ENCODE measurements at regions not wholly inside any gene's neighbourhood (a gene's known extent, or its start where the extent isn't known, plus 50 kb on each side); places are given as distances from the start of the nearest gene placed in this dataset.
"Not testable (repeated sequence)": the region's sequence is repeated elsewhere in the genome, so short reads cannot be mapped to it uniquely, and the experiment has no call there.

DNA sequence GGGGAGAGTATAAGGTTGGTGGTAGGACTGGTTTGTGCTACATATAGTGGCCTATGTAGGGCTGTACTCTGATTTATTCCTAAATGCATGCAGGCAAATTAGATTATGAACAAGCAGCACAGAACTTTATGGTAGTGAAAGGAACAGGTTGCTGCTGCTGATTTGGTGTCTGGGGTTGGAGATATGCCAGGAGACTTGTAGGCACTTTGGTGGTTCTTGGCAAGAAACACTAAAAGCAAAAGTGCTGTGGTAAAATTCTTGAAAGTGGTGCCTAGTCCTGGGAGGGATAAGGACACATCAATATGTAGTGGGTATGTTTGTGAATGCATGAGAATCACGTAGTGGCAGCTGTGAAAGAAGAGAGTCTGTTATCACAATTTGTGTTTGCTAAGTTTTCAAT is 2126.0 kb downstream of the TP53TG3F start:
- no peak overlapping the region for H3K27ac Mint-ChIP-seq
- no peaks in the 10 kb centered on the region for H3K4me1 Mint-ChIP-seq
- no peaks in the 10 kb centered on the region for H3K36me3 Mint-ChIP-seq
- H3K27me3 Mint-ChIP-seq = no peaks in the 10 kb centered on the region
- H3K4me3 Mint-ChIP-seq = no peak overlapping the region
- DNase-seq = no peak
- H3K9me3 Mint-ChIP-seq = peaks cover 13% of the 10 kb centered on the region

DNA sequence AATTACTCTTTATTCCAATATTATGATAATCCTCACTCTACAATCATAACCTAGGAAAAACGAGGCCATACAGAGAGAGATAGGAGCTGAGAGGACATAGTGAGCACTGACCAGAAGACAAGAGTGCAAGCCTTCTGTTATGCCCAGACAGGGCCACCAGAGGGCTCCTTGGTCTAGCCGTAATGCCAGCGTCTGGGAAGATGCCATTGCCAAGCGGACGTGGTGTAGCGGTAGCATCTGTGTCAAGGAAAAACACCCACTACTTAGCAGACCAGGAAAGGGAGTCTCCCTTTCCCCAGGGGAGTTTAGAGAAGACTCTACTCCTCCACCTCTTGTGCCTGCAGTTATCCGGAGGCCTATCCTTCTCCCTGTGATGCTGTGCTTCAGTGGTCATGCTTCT is 2131.5 kb downstream of the TP53TG3F start:
- DNase-seq, H3K27ac Mint-ChIP-seq, H3K4me1 Mint-ChIP-seq, H3K4me3 Mint-ChIP-seq, H3K27me3 Mint-ChIP-seq, H3K36me3 Mint-ChIP-seq: not testable (repeated sequence)
- H3K9me3 Mint-ChIP-seq = peaks cover 17% of the 10 kb centered on the region

DNA sequence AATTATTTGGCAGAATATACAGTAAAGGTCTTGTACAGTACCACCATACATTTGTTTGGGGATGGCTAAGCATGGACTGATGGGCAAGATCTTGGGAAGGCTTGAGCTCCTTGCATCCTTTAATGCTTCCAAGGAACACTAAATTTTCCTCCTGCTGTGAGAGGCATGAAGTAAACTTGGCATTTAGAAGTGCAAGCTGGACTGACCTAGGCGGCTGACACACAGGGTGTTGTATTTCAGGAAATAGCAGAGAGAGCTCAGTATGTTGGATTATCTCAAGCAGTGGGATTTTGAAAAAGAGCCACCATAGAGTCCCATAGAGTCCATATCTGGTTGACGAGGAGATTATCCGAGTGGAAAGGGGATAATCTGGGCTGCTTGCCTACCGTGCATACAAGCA is 2137.1 kb downstream of the TP53TG3F start:
- Mint-ChIP-seq H3K4me3 (no peak overlapping the region), H3K36me3 (no peaks in the 10 kb centered on the region), H3K9me3 (peaks cover 20% of the 10 kb centered on the region), H3K4me1 (no peaks in the 10 kb centered on the region), H3K27ac (no peak overlapping the region), H3K27me3 (no peaks in the 10 kb centered on the region)
- no peak for DNase-seq

DNA sequence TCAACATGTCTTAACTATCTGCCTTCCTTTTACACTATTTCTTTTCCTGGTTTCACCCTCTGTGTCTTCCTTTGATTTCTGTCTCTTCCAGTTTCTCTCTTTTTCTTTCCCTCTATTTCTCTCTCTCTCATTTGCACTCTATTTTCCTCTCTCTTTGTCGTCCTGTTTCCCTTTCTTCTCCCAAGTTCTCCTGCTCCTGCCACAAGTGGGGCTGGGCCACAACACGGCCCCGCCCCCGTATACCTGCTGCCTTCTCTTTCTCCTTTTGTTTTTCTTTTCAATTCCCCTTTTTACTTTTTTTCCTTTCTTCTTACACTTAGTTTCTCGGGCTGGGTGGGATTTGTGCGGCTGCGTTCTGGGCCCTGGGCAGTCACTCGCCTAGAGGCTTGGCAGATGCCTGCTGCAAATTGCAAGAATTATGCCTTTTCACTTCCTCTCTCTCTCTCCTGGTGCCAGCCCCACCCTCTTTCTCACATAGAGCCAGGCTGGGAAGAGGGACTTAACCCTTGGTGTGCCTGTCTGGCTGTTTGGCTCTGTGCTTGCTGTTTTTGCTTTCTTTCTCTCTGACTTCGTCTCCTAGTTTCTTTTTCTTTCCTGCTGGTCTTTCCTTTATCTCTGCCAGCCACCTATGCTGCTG is 2139.4 kb downstream of the TP53TG3F start:
- H3K9me3 Mint-ChIP-seq = peaks cover 15% of the 10 kb centered on the region
- no peaks in the 10 kb centered on the region for H3K4me1 Mint-ChIP-seq
- no peak for DNase-seq
- no peak overlapping the region for H3K4me3 Mint-ChIP-seq
- H3K36me3 Mint-ChIP-seq = no peaks in the 10 kb centered on the region
- no peaks in the 10 kb centered on the region for H3K27me3 Mint-ChIP-seq
- no peak overlapping the region for H3K27ac Mint-ChIP-seq

DNA sequence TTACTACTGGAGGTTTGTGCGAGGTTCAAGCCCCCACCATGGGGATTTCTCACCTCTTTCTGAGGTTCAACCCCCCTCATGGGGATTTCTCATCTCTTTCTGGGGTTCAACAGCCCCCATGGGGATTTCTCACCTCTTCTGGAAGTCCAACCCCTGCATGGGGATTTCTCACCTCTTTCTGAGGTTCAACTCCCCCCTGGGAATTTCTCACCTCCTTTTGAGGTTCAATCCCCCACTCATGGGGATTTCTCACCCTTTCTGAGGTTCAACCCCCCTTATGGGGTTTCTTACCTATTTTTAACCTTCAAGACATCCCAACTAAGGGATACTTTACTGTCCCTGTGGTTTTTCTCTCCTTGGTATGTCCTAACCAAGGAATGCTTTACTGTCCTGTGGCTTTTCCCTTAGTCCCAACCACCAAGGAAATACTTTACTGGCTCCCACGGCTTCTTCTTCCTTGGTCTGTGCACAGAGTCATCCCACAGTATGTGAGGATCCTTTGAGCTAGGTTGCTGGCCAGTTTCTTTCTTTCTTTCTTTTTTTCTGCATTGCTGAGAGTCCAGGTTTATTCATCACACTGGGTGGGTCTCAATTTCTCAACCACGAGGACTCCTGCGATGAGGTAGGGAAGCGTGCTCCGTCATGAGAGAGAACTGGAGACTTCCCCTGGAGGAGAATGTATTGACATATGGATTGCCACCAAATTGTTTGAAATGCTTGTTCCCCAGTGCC is 2140.2 kb downstream of the TP53TG3F start:
- Mint-ChIP-seq H3K27me3 (no peaks in the 10 kb centered on the region), H3K4me3 (no peak overlapping the region), H3K9me3 (peaks cover 15% of the 10 kb centered on the region), H3K36me3 (no peaks in the 10 kb centered on the region), H3K27ac (no peak overlapping the region), H3K4me1 (no peaks in the 10 kb centered on the region)
- no peak for DNase-seq

DNA sequence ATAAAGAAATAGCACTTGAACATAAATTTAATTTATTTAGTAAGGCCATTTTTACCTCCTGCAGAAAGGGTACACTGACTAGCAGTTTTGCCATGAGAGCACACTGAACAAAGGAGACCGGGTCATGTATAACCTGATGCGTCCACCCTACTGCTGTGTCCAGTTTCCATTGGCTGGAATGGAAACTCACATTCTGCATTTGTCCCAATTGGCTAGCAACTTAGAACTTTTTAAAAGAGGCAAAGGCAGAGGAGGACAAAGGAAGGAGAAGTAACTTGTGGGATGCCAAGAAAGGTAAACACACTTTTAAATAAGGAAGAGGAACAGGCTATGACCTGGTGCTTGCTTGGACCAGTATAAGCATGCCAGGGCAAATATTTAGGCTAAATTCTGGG is 2140.7 kb downstream of the TP53TG3F start:
- not testable (repeated sequence) for H3K36me3 Mint-ChIP-seq, H3K27ac Mint-ChIP-seq, H3K4me3 Mint-ChIP-seq, DNase-seq, H3K4me1 Mint-ChIP-seq, H3K27me3 Mint-ChIP-seq
- H3K9me3 Mint-ChIP-seq = peaks cover 13% of the 10 kb centered on the region

DNA sequence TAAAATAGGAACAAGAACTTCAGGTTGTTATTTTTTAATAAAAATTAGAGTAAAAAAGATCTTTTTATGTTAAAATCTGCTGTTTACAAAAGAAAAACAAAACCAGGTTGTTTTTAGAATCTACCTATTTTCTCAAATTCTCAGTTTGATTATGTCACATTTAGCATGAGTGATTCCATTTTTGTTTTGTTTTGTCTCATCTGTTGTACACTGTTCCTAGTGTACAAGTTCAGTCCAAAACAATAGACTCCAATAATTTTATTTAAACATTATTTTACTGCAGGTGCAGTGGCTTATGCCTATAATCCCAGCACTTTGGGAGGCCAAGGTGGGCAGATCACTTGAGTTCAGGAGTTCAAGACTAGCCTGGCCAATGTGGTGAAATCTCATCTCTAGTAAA is 2142.7 kb downstream of the TP53TG3F start:
- no peaks in the 10 kb centered on the region for H3K36me3 Mint-ChIP-seq
- H3K4me1 Mint-ChIP-seq = no peaks in the 10 kb centered on the region
- no peak overlapping the region for H3K27ac Mint-ChIP-seq
- no peak overlapping the region for H3K4me3 Mint-ChIP-seq
- H3K9me3 Mint-ChIP-seq = peaks cover 13% of the 10 kb centered on the region
- H3K27me3 Mint-ChIP-seq = no peaks in the 10 kb centered on the region
- DNase-seq = no peak

DNA sequence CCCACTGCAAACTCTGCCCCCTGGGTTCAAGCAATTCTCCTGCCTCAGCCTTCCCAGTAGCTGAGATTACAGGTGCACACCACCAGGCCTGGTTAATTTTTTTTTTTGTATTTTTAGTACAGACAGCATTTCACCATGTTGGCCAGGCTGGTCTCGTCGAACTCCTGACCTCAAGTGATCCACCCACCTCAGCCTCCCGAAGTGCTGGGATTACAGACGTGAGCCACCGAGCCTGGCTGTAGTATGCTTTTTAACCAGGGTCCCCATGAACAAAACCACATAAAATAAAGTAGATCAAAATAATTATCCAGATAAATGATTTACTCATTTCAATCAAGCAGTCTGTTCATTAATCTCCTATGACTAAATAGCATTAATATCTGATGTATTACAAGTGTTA is 2144.0 kb downstream of the TP53TG3F start:
- not testable (repeated sequence) for H3K27ac Mint-ChIP-seq, H3K4me1 Mint-ChIP-seq, DNase-seq, H3K9me3 Mint-ChIP-seq, H3K36me3 Mint-ChIP-seq, H3K4me3 Mint-ChIP-seq, H3K27me3 Mint-ChIP-seq

DNA sequence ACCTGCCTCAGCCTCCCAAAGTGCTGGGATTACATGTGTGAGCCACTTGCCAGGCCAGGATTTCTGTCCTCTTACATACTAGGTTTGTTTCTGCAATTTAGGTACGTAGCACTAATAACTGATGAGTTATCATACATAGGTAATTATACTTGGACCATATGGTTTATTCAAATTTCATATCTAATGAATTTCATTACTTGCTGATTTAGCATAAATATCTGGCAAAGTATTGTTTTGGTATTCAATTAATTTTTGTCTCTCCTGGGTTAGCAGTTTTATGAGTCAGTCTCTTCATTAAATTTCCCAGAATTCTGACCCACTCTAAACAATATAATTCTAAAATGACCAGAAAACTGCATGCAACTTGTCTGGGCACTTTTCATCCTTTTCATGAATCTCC is 2146.5 kb downstream of the TP53TG3F start:
- Mint-ChIP-seq H3K4me3 (no peak overlapping the region), H3K9me3 (no peaks in the 10 kb centered on the region), H3K4me1 (no peaks in the 10 kb centered on the region), H3K27me3 (no peaks in the 10 kb centered on the region), H3K36me3 (no peaks in the 10 kb centered on the region), H3K27ac (no peak overlapping the region)
- DNase-seq = no peak

DNA sequence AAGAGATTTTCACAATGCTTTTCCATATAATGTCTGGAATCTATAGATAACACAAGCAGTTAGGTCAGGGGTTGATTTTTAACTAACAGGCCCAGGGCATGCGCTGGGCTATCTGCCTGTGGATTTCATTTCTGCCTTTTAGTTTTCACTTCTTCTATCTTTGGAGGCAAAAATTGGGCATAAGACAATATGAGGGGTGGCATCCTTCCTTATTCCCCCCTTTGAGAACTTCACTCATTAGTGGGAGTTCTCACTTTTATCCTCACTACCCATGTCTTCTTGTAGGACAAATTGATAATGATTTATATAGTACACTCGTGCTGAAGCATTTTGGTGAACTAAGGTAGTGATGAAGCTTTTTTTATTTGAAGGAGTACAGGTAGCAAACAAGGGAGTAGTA is 2155.5 kb downstream of the TP53TG3F start:
- not testable (repeated sequence) for H3K4me3 Mint-ChIP-seq, H3K36me3 Mint-ChIP-seq, H3K27me3 Mint-ChIP-seq, H3K4me1 Mint-ChIP-seq, DNase-seq, H3K27ac Mint-ChIP-seq
- peaks cover 14% of the 10 kb centered on the region for H3K9me3 Mint-ChIP-seq

DNA sequence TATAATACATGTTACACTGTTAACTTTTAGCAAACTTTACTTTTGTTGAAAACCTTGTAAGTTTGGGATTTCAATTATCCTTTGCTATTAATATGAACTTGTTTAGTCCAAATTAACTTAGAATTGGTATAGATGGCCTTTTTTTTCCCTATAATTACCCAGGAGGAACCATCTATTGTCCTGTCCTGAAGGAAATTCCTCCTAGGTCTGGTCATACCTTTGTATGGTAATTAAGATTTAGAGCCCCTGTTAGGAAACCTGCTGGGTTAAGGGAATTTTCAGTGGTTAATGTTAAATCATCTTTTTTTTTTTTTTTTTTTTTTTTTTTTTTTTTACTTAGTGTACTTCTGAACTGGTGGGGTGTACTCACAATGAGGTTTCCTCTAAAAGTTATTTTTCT is 2159.8 kb downstream of the TP53TG3F start:
- not testable (repeated sequence) for H3K36me3 Mint-ChIP-seq, H3K4me3 Mint-ChIP-seq, H3K27ac Mint-ChIP-seq, DNase-seq, H3K4me1 Mint-ChIP-seq, H3K27me3 Mint-ChIP-seq
- peaks cover 17% of the 10 kb centered on the region for H3K9me3 Mint-ChIP-seq

DNA sequence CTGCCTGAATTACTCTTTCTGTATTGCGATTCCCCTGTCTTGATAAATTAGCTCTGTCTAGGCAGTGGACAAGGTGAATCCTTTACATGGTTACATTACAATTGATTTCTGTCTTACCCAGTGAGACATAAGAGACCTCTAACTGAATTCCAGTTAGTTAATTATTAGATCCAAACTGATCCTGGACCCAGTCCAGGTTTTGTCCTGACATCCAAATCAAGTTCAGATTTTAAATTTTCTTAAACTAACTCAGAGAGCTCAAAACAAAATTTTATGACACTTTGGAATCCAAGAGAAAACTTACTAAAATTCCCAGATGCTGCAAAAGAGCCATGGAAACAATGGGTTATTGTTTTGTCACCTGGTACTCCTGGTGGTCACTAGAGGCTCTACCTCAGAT is 2166.6 kb downstream of the TP53TG3F start:
- Mint-ChIP-seq H3K27ac (no peak overlapping the region), H3K36me3 (no peaks in the 10 kb centered on the region), H3K27me3 (no peaks in the 10 kb centered on the region), H3K9me3 (no peaks in the 10 kb centered on the region), H3K4me1 (no peaks in the 10 kb centered on the region), H3K4me3 (no peak overlapping the region)
- no peak for DNase-seq

DNA sequence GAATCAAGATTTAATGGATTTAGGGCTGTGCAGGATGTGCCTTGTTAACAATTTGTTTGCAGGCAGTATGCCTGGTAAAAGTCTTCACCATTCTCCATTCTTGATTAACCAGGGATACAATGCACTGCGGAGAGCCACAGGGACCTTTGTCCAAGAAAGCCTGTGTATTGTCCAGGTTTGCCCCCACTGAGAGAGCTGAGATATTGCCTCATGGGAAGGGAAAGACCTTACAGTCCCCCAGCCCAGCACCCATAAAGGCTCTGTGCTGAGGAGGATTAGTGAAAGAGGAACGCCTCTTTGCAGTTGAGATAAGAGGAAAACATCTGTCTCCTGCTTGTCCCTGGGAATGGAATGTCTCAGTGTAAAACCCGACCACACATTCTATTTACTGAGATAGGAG is 2169.6 kb downstream of the TP53TG3F start:
- Mint-ChIP-seq H3K36me3 (no peaks in the 10 kb centered on the region), H3K4me1 (no peaks in the 10 kb centered on the region), H3K9me3 (peaks cover 4% of the 10 kb centered on the region), H3K27me3 (no peaks in the 10 kb centered on the region), H3K4me3 (no peak overlapping the region), H3K27ac (no peak overlapping the region)
- DNase-seq = no peak

DNA sequence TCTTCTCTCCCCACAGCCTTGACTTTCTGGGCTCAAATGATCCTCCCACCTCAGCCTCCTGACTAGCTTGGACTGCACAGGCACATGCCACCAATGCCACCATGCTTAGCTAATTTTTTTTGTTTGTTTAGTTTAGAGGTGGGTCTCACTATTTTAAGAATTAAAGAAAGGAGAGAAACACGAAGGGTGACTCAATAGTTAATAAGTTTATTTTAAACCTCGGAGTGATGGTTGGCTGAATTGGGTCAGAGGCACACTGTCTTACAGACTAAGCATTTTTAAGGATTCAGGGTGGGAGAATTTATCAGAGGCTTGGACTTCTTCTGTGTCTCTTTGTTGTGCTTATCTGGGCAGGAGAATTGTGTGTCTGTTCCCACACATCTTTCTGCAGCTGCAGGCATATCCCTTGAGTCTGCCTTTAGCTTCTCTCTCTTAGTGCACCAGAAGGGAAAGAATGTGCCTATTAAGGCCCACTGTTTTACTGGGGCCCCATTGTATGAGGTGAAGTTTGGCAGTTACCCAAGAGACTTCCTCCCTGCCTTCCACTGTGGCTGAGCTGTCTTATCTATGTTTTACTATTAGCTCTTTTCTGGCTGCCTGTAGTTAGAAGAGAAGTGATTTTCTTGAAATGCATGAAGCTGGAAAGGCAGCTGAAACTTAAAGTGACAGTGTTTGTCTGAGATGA is 2172.0 kb downstream of the TP53TG3F start:
- Mint-ChIP-seq H3K4me3 (no peak overlapping the region), H3K9me3 (peaks cover 4% of the 10 kb centered on the region), H3K36me3 (no peaks in the 10 kb centered on the region), H3K27me3 (no peaks in the 10 kb centered on the region), H3K27ac (no peak overlapping the region), H3K4me1 (no peaks in the 10 kb centered on the region)
- DNase-seq = no peak

DNA sequence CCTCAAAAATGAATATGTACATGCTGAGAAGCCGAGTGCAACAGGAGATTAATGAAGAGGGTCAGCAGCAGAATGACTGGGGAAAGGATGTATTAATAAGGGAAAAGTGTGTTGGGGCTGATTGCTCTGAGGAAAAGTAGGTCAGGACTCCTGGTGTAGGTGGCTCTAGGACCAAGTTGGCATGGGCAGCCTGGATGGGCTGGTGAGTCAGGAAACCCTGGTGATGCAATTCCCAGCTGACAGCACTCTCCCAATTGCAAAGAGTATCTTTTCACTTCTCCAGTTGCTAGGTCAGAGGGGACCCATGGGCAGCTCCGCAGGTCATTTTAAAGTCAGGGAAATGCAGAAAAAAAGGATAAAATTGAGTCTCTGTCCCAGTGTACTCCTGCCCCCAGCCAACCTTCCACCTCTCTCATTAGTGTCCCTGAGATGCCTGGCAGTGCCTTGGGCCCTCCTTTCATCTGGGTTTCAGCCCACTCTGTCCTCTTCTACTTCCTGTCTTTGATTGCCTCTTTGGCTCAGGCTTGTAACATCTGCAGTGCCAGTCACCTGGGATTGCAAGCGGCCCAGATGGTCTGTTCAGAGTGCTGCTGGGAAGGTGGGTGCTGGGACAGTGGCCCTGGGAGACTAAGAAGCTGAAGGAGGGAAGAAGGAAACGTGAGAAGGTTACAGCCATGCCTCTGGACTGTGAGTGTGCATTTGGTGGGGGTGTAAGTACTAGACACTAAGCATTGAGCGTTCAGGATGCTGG is 2177.2 kb downstream of the TP53TG3F start:
- H3K27me3 Mint-ChIP-seq = no peaks in the 10 kb centered on the region
- H3K4me3 Mint-ChIP-seq = no peak overlapping the region
- DNase-seq = no peak
- H3K36me3 Mint-ChIP-seq = no peaks in the 10 kb centered on the region
- H3K27ac Mint-ChIP-seq = no peak overlapping the region
- H3K4me1 Mint-ChIP-seq = no peaks in the 10 kb centered on the region
- peaks cover 6% of the 10 kb centered on the region for H3K9me3 Mint-ChIP-seq

All from activated naive CD8-positive, alpha-beta T cell treated with anti-CD3 and anti-CD28 coated beads for 36 hours (primary cell).